Loucy (cell line): ENCODE measurements at regions not wholly inside any gene's neighbourhood (a gene's known extent, or its start where the extent isn't known, plus 50 kb on each side); places are given as distances from the start of the nearest gene placed in this dataset.

ENCODE experiments used
- CTCF ChIP-seq: fragments of 200-600 bp; sonication (generic); conservative IDR thresholded peaks from 2 replicates; pipeline ENCODE4 v1.5.1; 2014; ENCODE audit warnings: mild to moderate bottlenecking, antibody characterized with exemption, low read length
- EZH2phosphoT487 ChIP-seq: fragments of 200-600 bp; IDR thresholded peaks from 2 replicates; pipeline ENCODE4 v1.6.1; 2018; ENCODE audit warnings: antibody characterized with exemption, mild to moderate bottlenecking, moderate library complexity, borderline replicate concordance

DNA sequence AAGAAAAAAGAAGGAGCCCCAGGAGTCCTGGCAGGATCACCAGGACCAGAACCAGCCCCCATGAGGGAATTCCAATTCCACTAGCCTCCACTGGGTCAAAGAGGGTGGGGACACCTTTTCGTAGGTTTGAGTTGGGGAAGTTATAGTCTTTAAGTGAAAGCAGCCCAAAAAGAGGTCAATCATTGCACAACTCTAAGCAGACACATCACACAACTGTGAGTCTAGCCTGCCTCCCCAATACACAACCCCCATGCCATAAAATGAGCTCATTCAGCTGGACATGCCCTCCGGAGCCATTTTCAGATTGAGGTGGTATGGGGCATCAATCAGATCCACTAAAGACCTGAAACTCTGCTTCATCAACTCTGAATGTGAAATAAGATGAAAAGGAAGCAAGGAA, 179.9 kb downstream of the NPHP4 start:
- TF ChIP-seq EZH2phosphoT487 (no peak), CTCF (no peak)
